ENCODE measurements at regions not wholly inside any gene's neighbourhood (a gene's known extent, or its start where the extent isn't known, plus 50 kb on each side); places are given as distances from the start of the nearest gene placed in this dataset.
"Not testable (repeated sequence)": the region's sequence is repeated elsewhere in the genome, so short reads cannot be mapped to it uniquely, and the experiment has no call there.

- no peak for DNase-seq (ENCODE audit: low read depth, low spot score)
- Mint-ChIP-seq H3K27me3 (ENCODE audit: low read depth) (peaks cover 75% of the 10 kb centered on the region), H3K27ac (ENCODE audit: unreplicated experiment) (no peak overlapping the region), H3K9me3 (no peaks in the 10 kb centered on the region), H3K36me3 (ENCODE audit: low read depth) (no peaks in the 10 kb centered on the region), H3K4me3 (no peak overlapping the region), H3K4me1 (peaks cover 12% of the 10 kb centered on the region)
- TF ChIP-seq CTCF (conservative IDR thresholded peaks at IDR 0.05) = no peak
Observed at GRCh38 chr19:28117143-28117542, 1095.8 kb downstream of the UQCRFS1 start.

- not testable (repeated sequence) for DNase-seq (ENCODE audit: low read depth, low spot score); H3K4me3 Mint-ChIP-seq; H3K36me3 Mint-ChIP-seq (ENCODE audit: low read depth); H3K9me3 Mint-ChIP-seq; H3K27ac Mint-ChIP-seq (ENCODE audit: unreplicated experiment)
- Mint-ChIP-seq H3K4me1 (peaks cover 12% of the 10 kb centered on the region), H3K27me3 (ENCODE audit: low read depth) (peaks cover 73% of the 10 kb centered on the region)
Observed at GRCh38 chr19:28116379-28116778, 1096.6 kb downstream of the UQCRFS1 start.

- peaks cover 4% of the 10 kb centered on the region for H3K4me1 Mint-ChIP-seq
- no peaks in the 10 kb centered on the region for H3K36me3 Mint-ChIP-seq (ENCODE audit: low read depth)
- no peaks in the 10 kb centered on the region for H3K9me3 Mint-ChIP-seq
- no peak overlapping the region for H3K27ac Mint-ChIP-seq (ENCODE audit: unreplicated experiment)
- TF ChIP-seq CTCF (conservative IDR thresholded peaks at IDR 0.05) = no peak
- DNase-seq (ENCODE audit: low read depth, low spot score) = no peak
- peaks cover 64% of the 10 kb centered on the region for H3K27me3 Mint-ChIP-seq (ENCODE audit: low read depth)
- H3K4me3 Mint-ChIP-seq = no peak overlapping the region
Observed at GRCh38 chr19:28103921-28104320, 1109.0 kb downstream of the UQCRFS1 start.

- H3K27ac Mint-ChIP-seq (ENCODE audit: unreplicated experiment); H3K9me3 Mint-ChIP-seq; H3K4me3 Mint-ChIP-seq; H3K36me3 Mint-ChIP-seq (ENCODE audit: low read depth); DNase-seq (ENCODE audit: low read depth, low spot score); H3K4me1 Mint-ChIP-seq: not testable (repeated sequence)
- H3K27me3 Mint-ChIP-seq (ENCODE audit: low read depth) = peaks cover 25% of the 10 kb centered on the region
Observed at GRCh38 chr19:28084659-28085157, 1128.2 kb downstream of the UQCRFS1 start.

- Mint-ChIP-seq H3K9me3 (peaks cover 5% of the 10 kb centered on the region), H3K4me3 (no peak overlapping the region), H3K27me3 (ENCODE audit: low read depth) (peaks cover 24% of the 10 kb centered on the region), H3K4me1 (no peaks in the 10 kb centered on the region), H3K36me3 (ENCODE audit: low read depth) (no peaks in the 10 kb centered on the region), H3K27ac (ENCODE audit: unreplicated experiment) (no peak overlapping the region)
- no peak for DNase-seq (ENCODE audit: low read depth, low spot score)
- TF ChIP-seq CTCF (conservative IDR thresholded peaks at IDR 0.05) = no peak
Observed at GRCh38 chr19:28076628-28077027, 1136.3 kb downstream of the UQCRFS1 start.

- H3K4me1 Mint-ChIP-seq = no peaks in the 10 kb centered on the region
- H3K4me3 Mint-ChIP-seq = no peak overlapping the region
- TF ChIP-seq CTCF (conservative IDR thresholded peaks at IDR 0.05) = no peak
- DNase-seq (ENCODE audit: low read depth, low spot score) = no peak
- H3K9me3 Mint-ChIP-seq = peaks cover 5% of the 10 kb centered on the region
- H3K36me3 Mint-ChIP-seq (ENCODE audit: low read depth) = no peaks in the 10 kb centered on the region
- no peak overlapping the region for H3K27ac Mint-ChIP-seq (ENCODE audit: unreplicated experiment)
- H3K27me3 Mint-ChIP-seq (ENCODE audit: low read depth) = peaks cover 18% of the 10 kb centered on the region
Observed at GRCh38 chr19:28075229-28075628, 1137.7 kb downstream of the UQCRFS1 start.

- H3K9me3 Mint-ChIP-seq = peaks cover 5% of the 10 kb centered on the region
- H3K4me1 Mint-ChIP-seq = no peaks in the 10 kb centered on the region
- no peak for DNase-seq (ENCODE audit: low read depth, low spot score)
- no peak overlapping the region for H3K4me3 Mint-ChIP-seq
- no peaks in the 10 kb centered on the region for H3K36me3 Mint-ChIP-seq (ENCODE audit: low read depth)
- peaks cover 16% of the 10 kb centered on the region for H3K27me3 Mint-ChIP-seq (ENCODE audit: low read depth)
- no peak overlapping the region for H3K27ac Mint-ChIP-seq (ENCODE audit: unreplicated experiment)
- TF ChIP-seq CTCF (conservative IDR thresholded peaks at IDR 0.05) = no peak
Observed at GRCh38 chr19:28074773-28075172, 1138.2 kb downstream of the UQCRFS1 start.
